ENCODE measurements at regions not wholly inside any gene's neighbourhood (a gene's known extent, or its start where the extent isn't known, plus 50 kb on each side); places are given as distances from the start of the nearest gene placed in this dataset.

DNA sequence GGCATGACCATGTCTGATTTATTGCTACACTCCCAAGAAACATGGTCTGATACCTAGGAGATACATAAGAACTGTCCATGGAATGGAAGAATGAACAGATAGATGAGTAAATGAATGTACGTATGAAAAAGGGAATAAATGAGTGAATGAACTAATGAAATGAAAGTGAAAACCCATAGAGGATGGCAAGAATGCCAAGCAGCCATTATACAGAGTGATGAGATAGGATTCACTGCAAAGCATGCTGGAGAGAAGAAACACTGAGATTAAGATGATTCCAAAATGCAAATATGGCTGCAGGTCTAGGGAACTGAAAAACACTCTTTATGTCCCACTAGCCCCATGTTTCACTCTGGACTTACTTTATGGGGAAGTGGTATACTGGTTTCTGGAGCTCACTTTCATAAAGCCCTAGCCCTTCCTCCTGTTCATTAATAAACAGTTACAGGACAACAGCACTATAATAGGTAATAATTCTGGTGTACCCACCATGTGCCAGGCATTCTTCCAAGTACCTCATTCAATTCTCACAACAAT lies 170.3 kb upstream of the RAD23B start:
- no peaks in the 10 kb centered on the region for H3K36me3 ChIP-seq
- WGBS, 2 donors = 95 to 96% methylated on average over 1 of the region's 1 CpG

DNA sequence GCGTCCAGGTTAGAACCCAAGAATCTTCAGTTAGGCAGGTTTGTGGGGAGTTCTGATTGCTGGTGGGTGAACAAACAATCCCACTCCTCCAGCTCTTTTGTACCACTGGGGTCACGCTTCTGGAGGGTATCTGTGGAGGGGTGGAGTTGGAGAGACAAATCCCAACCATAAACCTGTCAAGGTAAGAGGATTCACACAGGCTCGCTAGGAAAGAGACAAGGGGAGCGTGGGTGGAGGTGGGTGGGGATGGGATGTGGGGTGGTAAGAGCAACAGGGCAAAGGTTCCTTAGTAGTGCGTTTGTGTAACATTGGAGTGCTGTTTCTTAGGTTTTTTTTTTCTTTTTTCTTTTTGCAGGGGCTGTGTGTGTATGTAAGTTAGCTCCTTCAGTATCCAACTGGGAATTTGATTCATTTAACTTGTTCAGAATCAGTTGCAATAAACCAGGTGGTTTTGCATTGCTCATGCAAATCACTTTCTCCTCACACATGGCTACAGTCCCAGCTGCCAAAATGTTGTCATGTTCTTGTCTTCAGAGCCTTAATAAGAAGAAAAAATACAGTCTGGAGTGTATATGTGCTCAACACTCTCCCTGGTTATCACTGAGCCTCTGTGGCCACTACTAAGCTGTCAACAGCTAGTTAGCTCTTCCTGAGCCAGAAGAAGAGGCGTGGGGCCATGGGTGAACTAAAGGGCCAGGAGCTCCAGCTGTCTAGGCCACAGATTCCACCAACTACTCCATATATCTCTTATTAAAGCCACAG lies 164.0 kb upstream of the RAD23B start:
- H3K4me1 ChIP-seq = no peaks in the 10 kb centered on the region
- TF ChIP-seq, protein P1, sequence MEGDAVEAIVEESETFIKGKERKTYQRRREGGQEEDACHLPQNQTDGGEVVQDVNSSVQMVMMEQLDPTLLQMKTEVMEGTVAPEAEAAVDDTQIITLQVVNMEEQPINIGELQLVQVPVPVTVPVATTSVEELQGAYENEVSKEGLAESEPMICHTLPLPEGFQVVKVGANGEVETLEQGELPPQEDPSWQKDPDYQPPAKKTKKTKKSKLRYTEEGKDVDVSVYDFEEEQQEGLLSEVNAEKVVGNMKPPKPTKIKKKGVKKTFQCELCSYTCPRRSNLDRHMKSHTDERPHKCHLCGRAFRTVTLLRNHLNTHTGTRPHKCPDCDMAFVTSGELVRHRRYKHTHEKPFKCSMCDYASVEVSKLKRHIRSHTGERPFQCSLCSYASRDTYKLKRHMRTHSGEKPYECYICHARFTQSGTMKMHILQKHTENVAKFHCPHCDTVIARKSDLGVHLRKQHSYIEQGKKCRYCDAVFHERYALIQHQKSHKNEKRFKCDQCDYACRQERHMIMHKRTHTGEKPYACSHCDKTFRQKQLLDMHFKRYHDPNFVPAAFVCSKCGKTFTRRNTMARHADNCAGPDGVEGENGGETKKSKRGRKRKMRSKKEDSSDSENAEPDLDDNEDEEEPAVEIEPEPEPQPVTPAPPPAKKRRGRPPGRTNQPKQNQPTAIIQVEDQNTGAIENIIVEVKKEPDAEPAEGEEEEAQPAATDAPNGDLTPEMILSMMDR (IDR thresholded peaks at IDR 0.05) = no peak
- TF ChIP-seq POLR2A (IDR thresholded peaks at IDR 0.05) = no peak
- 90 to 93% methylated on average over 6 of the region's 6 CpGs for WGBS, 2 donors
- no peaks in the 10 kb centered on the region for H3K36me3 ChIP-seq
- no peak overlapping the region for H3K27ac ChIP-seq
- H3K27me3 ChIP-seq = no peaks in the 10 kb centered on the region
- intact Hi-C loops (cut with DNase I) = no loop called here
- DNase-seq = no peak
- H3K9me3 ChIP-seq = no peaks in the 10 kb centered on the region
- no peak overlapping the region for H3K4me3 ChIP-seq (replicated peaks in 1 of 3)

More for the DNA sequence above, 170.3 kb upstream of the RAD23B start:
- DNase-seq = no peak
- intact Hi-C loops (cut with DNase I) = no loop called here
- TF ChIP-seq, protein P1 (IDR thresholded peaks at IDR 0.05) = no peak
- no peak for TF ChIP-seq POLR2A (IDR thresholded peaks at IDR 0.05)
- no peak overlapping the region for H3K27ac ChIP-seq
- H3K9me3 ChIP-seq = no peaks in the 10 kb centered on the region
- H3K27me3 ChIP-seq = no peaks in the 10 kb centered on the region
- H3K4me1 ChIP-seq = no peaks in the 10 kb centered on the region
- H3K4me3 ChIP-seq (replicated peaks in 1 of 3) = no peak overlapping the region

DNA sequence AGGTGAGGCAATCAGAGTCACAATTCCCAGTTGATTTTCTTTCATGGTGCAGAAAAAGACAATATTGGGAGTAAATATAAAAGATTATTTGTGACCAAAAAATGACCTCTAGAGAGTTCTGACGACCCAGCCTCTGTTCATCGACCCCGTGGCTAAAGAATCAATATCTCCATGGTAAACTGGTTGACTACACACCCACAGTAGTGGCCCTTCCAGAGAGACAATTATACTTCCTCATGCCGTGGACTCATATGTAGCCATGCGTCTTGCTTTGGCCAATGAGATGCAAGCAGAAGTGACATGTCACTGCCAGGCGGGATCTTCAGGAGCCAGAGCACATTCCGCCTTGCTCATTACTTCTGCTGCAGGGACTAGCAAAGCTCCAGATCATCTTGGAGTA lies 163.3 kb upstream of the RAD23B start:
- Histone ChIP-seq H3K27ac (no peak overlapping the region), H3K4me3 (replicated peaks in 1 of 3) (no peak overlapping the region), H3K36me3 (no peaks in the 10 kb centered on the region), H3K9me3 (no peaks in the 10 kb centered on the region), H3K4me1 (no peaks in the 10 kb centered on the region), H3K27me3 (no peaks in the 10 kb centered on the region)
- no peak for DNase-seq
- intact Hi-C loops (cut with DNase I) = no loop called here
- TF ChIP-seq POLR2A (IDR thresholded peaks at IDR 0.05) = no peak
- TF ChIP-seq, protein P1 (IDR thresholded peaks at IDR 0.05) = no peak
- WGBS, 2 donors = 92 to 96% methylated on average over 6 to 7 of the region's 7 CpGs

DNA sequence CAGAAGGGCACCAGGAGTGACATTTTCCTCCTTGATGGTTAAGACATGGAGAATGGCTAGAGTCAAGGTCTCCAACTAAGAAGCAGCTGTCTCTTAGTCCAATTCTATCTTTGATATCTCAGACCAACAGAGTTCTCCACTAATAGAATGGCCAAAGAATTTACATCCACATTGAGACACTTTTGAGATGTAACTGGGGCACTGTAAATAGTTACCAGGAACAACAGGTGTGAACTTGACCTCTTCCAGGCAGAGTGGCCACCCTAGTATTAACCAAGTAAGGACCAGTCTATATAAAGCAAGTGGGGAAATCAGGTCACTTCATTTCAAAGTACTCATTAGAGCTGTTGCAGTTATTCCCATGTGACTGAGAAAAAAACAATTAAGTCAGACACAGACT lies 159.7 kb upstream of the RAD23B start:
- Histone ChIP-seq H3K27ac (no peak overlapping the region), H3K4me1 (no peaks in the 10 kb centered on the region), H3K27me3 (no peaks in the 10 kb centered on the region), H3K4me3 (replicated peaks in 1 of 3) (no peak overlapping the region), H3K9me3 (no peaks in the 10 kb centered on the region), H3K36me3 (no peaks in the 10 kb centered on the region)
- intact Hi-C loops (cut with DNase I) = no loop called here
- no peak for DNase-seq
- no peak for TF ChIP-seq POLR2A (IDR thresholded peaks at IDR 0.05)
- TF ChIP-seq, protein P1 (IDR thresholded peaks at IDR 0.05) = no peak

DNA sequence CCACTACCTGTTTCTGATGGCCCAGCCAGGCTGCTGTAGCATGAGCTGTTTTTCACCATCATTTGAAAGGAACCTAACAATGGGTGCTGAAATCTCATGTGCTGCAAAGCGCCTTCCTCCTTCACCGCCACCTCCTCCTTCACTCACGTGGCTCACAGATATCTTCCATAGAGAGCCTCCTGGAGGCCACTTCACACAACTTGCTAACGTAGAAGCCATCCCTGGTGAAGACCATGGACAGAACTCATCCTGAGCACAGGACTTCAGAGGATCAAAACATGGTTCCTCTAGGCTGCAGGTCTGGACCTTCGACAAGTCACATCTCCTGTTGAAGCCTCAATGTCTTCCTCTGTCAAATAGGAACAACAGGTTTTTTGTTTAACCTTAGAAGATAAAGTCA lies 155.5 kb upstream of the RAD23B start:
- Histone ChIP-seq H3K27me3 (no peaks in the 10 kb centered on the region), H3K4me1 (peaks cover 0 to 7% of the 10 kb centered on the region in 2 donors), H3K27ac (no peak overlapping the region), H3K9me3 (no peaks in the 10 kb centered on the region), H3K4me3 (replicated peaks in 1 of 3) (no peak overlapping the region), H3K36me3 (no peaks in the 10 kb centered on the region)
- TF ChIP-seq, protein P1 (IDR thresholded peaks at IDR 0.05) = no peak
- TF ChIP-seq POLR2A (IDR thresholded peaks at IDR 0.05) = no peak
- intact Hi-C loops (cut with DNase I) = no loop called here
- DNase-seq = no peak
- WGBS, 2 donors = 86 to 91% methylated on average over 5 of the region's 5 CpGs

Measured in thyroid gland (tissue), 4 donors.